ENCODE measurements at regions not wholly inside any gene's neighbourhood (a gene's known extent, or its start where the extent isn't known, plus 50 kb on each side); places are given as distances from the start of the nearest gene placed in this dataset.
"Not testable (repeated sequence)": the region's sequence is repeated elsewhere in the genome, so short reads cannot be mapped to it uniquely, and the experiment has no call there.

DNA sequence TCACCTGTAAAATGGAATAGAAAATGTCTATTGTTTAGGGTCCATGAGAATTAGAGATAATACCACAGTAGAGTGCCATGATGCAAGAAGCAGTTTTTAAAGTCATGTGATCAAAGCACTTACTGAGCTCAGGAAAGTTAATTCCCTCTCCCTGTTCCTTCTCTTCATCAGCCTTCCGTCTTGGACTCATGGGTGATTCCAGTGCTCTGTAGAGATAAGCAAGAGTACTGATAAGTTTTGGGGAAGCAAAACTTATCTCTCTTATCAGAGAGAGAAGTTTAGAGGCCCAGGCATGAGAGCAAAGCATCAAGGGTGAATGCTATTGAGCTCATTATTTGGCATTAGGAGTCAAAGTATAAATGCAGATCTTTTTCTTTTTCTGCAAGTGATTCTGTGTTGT, 410.1 kb downstream of the AGTPBP1 start:
- H3K36me3 ChIP-seq (ENCODE audit: control insufficient read depth, insufficient read depth, low read length), result no peaks in the 10 kb centered on the region
- no peaks in the 10 kb centered on the region; the same call in 1 of the 2 replicates for H3K27me3 ChIP-seq (replicated peaks; ENCODE audit: control insufficient read depth, insufficient read depth, low read length)
- DNase-seq (ENCODE audit: extremely low read depth, insufficient read length), result no peak
- no peak overlapping the region for H3K4me3 ChIP-seq (replicated peaks; ENCODE audit: low read depth, low read length)
- TF ChIP-seq, protein P1, sequence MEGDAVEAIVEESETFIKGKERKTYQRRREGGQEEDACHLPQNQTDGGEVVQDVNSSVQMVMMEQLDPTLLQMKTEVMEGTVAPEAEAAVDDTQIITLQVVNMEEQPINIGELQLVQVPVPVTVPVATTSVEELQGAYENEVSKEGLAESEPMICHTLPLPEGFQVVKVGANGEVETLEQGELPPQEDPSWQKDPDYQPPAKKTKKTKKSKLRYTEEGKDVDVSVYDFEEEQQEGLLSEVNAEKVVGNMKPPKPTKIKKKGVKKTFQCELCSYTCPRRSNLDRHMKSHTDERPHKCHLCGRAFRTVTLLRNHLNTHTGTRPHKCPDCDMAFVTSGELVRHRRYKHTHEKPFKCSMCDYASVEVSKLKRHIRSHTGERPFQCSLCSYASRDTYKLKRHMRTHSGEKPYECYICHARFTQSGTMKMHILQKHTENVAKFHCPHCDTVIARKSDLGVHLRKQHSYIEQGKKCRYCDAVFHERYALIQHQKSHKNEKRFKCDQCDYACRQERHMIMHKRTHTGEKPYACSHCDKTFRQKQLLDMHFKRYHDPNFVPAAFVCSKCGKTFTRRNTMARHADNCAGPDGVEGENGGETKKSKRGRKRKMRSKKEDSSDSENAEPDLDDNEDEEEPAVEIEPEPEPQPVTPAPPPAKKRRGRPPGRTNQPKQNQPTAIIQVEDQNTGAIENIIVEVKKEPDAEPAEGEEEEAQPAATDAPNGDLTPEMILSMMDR (IDR thresholded peaks at IDR 0.05; ENCODE audit: insufficient read depth, low read length, poor library complexity, severe bottlenecking), result no peak

DNA sequence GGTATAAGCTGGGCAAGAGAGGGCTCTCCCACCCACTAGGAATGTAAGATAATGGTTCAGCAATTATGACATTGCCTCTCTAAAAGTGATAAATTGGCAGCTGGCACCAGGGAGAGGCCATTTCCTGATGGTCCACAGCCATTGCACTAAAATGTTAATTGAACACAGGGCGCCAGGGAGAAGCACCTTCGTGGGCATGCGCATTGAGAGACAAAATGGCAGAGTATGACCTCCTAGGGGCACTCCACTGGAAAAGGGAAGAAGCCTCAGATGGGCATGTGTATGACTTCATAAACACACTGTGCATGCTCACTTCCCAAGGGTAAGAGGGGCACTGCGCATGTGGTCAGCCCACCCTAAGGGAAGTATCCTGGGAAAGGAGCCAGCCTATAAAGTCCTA, 419.2 kb downstream of the AGTPBP1 start:
- Histone ChIP-seq H3K4me3 (replicated peaks; ENCODE audit: low read depth, low read length) (no peak overlapping the region), H3K36me3 (ENCODE audit: control insufficient read depth, insufficient read depth, low read length) (no peaks in the 10 kb centered on the region), H3K27me3 (replicated peaks; ENCODE audit: control insufficient read depth, insufficient read depth, low read length) (no peaks in the 10 kb centered on the region; the same call in 1 of the 2 replicates)
- TF ChIP-seq, protein P1 (IDR thresholded peaks at IDR 0.05; ENCODE audit: insufficient read depth, low read length, poor library complexity, severe bottlenecking), result no peak
- DNase-seq (ENCODE audit: extremely low read depth, insufficient read length), result no peak

DNA sequence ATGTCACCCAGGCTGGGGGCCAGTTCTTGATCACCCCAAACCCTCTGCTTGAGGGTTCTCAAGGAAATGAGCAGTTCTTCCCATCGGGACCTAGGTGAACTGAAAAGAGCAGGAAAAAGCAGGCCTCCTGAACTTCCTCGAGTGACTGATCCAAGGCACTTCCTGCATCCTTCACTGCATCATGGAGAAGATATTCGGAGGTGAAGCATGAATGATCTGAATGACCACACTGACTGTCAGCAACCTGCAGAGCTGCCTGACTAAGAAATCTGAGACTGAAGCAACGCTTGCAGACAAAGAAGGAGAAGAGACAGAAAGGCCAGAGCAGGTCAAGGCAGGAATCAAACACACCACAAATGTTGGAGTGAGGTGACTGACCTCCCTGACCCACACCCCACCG, 420.2 kb downstream of the AGTPBP1 start:
- Histone ChIP-seq H3K4me3 (replicated peaks; ENCODE audit: low read depth, low read length) (no peak overlapping the region), H3K27me3 (replicated peaks; ENCODE audit: control insufficient read depth, insufficient read depth, low read length) (no peaks in the 10 kb centered on the region; the same call in 1 of the 2 replicates), H3K36me3 (ENCODE audit: control insufficient read depth, insufficient read depth, low read length) (no peaks in the 10 kb centered on the region)
- TF ChIP-seq, protein P1 (IDR thresholded peaks at IDR 0.05; ENCODE audit: insufficient read depth, low read length, poor library complexity, severe bottlenecking), result no peak
- no peak for DNase-seq (ENCODE audit: extremely low read depth, insufficient read length)

DNA sequence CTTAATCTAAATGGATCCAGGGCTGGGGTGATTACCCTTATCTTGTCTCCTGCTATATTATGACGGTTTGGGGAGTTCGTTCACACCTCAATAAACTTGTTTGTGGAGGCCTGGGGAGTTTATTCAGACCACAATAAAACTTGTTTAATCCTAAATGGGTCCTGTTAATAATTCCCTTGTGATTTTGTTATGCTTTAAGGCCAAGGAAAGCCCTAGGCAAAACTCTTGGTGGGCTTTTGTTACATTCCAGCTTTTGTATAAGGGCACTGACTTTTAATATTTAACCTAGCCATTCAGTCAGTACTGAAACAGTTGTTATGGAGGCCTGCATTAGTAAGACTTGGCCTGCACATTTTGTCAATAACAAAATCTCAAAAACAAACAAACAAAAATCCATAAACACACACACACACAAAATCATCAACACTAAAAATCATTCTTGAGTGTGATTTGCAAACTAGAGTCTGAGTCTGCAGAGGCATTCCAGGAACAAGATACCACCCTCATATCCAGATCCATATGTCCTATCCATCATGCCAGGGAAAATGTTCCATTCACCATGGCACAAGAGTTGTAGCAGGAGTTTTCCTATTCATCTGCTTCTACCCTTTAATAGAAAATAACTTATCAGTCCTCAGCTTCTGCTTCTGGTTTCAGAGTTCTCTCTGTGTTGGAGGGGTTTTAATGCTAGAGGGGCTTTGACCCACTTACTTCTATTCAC, 421.7 kb downstream of the AGTPBP1 start:
- no peaks in the 10 kb centered on the region for H3K36me3 ChIP-seq (ENCODE audit: control insufficient read depth, insufficient read depth, low read length)
- no peak for DNase-seq (ENCODE audit: extremely low read depth, insufficient read length)
- H3K4me3 ChIP-seq (replicated peaks; ENCODE audit: low read depth, low read length), result no peak overlapping the region
- TF ChIP-seq, protein P1 (IDR thresholded peaks at IDR 0.05; ENCODE audit: insufficient read depth, low read length, poor library complexity, severe bottlenecking), result no peak
- no peaks in the 10 kb centered on the region; the same call in 1 of the 2 replicates for H3K27me3 ChIP-seq (replicated peaks; ENCODE audit: control insufficient read depth, insufficient read depth, low read length)

DNA sequence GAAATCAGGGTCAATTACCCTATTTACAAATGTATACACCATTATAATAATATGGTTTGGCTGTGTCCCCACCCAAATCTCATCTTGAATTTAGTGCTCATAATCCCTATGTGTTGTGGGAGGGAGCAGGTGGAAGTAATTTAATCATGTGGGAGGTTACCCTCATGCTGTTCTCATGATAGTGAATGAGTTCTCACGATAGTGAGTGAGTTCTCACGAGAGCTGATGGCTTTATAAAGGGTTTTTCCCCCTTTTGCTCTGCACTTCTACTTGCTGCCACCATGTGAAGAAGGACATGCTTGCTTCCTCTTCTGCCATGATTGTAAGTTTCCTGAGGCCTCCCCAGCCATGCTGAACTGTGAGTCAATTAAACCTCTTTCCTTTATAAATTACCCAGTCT, 426.2 kb downstream of the AGTPBP1 start:
- not testable (repeated sequence) for H3K36me3 ChIP-seq (ENCODE audit: control insufficient read depth, insufficient read depth, low read length); DNase-seq (ENCODE audit: extremely low read depth, insufficient read length); H3K4me3 ChIP-seq (replicated peaks; ENCODE audit: low read depth, low read length); H3K27me3 ChIP-seq (replicated peaks; ENCODE audit: control insufficient read depth, insufficient read depth, low read length)

DNA sequence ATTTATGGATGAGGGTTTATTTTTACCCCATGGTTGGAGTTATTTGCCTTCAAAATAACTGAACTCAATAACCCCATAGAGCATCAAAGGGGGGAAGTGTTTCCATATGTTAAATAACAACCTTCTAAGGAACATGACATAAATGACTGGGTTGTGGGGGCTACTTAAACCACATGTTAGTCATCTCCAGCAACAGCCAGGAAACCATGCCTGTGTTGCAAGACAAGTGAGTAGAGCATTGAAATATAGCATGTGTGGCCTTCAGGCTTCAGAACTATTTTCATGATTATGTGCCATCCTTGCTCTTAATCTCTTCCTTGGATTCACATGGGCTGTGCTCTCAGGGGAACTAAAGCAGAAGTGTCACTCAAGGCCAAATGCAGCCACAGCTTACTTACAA, 431.2 kb downstream of the AGTPBP1 start:
- no peaks in the 10 kb centered on the region for H3K36me3 ChIP-seq (ENCODE audit: control insufficient read depth, insufficient read depth, low read length)
- TF ChIP-seq, protein P1 (IDR thresholded peaks at IDR 0.05; ENCODE audit: insufficient read depth, low read length, poor library complexity, severe bottlenecking), result no peak
- H3K27me3 ChIP-seq (replicated peaks; ENCODE audit: control insufficient read depth, insufficient read depth, low read length), result no peaks in the 10 kb centered on the region
- H3K4me3 ChIP-seq (replicated peaks; ENCODE audit: low read depth, low read length), result no peak overlapping the region
- no peak for DNase-seq (ENCODE audit: extremely low read depth, insufficient read length)
